PC-9 (cell line): ENCODE measurements at regions not wholly inside any gene's neighbourhood (a gene's known extent, or its start where the extent isn't known, plus 50 kb on each side); places are given as distances from the start of the nearest gene placed in this dataset.

Source experiments
- CTCF ChIP-seq: fragments of 200-600 bp; sonication (generic); conservative IDR thresholded peaks from 2 replicates; pipeline ENCODE4 v1.6.1; 2017; ENCODE audit warnings: mixed run types, antibody characterized with exemption, mild to moderate bottlenecking, moderate library complexity
- EZH2 ChIP-seq: fragments of 200-600 bp; sonication (generic); IDR thresholded peaks from 2 replicates; pipeline ENCODE4 v1.8.0; 2017; ENCODE audit warnings: antibody characterized with exemption, low read depth

DNA sequence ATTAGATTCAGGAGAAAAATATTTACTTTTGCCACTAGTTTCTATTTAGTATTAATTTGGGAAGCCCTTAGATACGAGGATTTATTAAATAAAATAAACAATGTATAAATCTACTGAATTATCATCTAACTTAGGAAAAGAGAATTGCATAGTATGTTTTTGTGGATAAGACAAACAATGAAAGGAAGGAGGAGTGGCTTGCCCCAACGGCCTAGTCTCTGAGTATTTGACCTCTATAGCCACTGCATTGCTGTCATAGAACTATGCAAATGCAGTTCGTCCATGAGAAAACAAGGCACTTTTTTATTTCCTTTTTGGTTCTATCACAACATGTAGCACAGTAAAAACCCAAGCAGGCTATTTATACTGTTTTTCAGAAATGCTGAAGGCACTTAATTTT, 321.2 kb upstream of the CCNH start:
- no peak for TF ChIP-seq CTCF
- TF ChIP-seq EZH2 = no peak
